T-cell (primary cell): ENCODE measurements at regions not wholly inside any gene's neighbourhood (a gene's known extent, or its start where the extent isn't known, plus 50 kb on each side); places are given as distances from the start of the nearest gene placed in this dataset.

Source experiments
- ATAC-seq, 4 experiments: fragments of 200-7000 bp in 3 of 4; fragments of 150-1000 bp in 1 of 4; cut with Tn5 transposase; replicated peaks in 1 of 4; 1 replicate in 3 of 4; 2 replicates in 1 of 4; pipeline ENCODE4 v1.10.0; 2021; ENCODE audit warnings: moderate library complexity in 3 of 4, mild to moderate bottlenecking in 2 of 4, moderate number of reproducible peaks in 1 of 4
- CTCF ChIA-PET, 2 donors: fragments of 300-600 bp; sonication (Branson Sonifier 250); formaldehyde crosslinking; loops; one replicate each; lab custom pipeline; 2022; ENCODE audit warnings: antibody characterized with exemption in 2 of 2; lab: Charles Lee
- POLR2A ChIA-PET, 2 donors: fragments of 300-600 bp; sonication (Branson Sonifier 250); formaldehyde crosslinking; loops; one replicate each; lab custom pipeline; 2022; ENCODE audit warnings: antibody characterized with exemption in 2 of 2; lab: Charles Lee
- DNase-seq, 35 experiments: peaks; one replicate each; pipeline versions ENCODE4 v3.0.0 to v3.0.0-alpha.2; 2013 to 2023
- H3K27ac ChIP-seq: one replicate; pipeline ENCODE4 v1.5.1; 2013; ENCODE audit warnings: low read length
- H3K27me3 ChIP-seq, 2 experiments: replicated peaks in 1 of 2; 1 replicate in 1 of 2; 2 replicates in 1 of 2; pipeline versions ENCODE4 v1.6.1 to v1.7.0; 2013; ENCODE audit warnings: low read length in 1 of 2, mixed read lengths in 1 of 2; ENCODE audit not compliant: control insufficient read depth in 2 of 2, insufficient read depth in 2 of 2; ENCODE audit errors: extremely low read depth in 1 of 2
- H3K36me3 ChIP-seq, 2 donors: 1 replicate in 1 of 2; 2 replicates in 1 of 2; pipeline versions ENCODE4 v1.6.1 to v1.7.0; 2013; ENCODE audit warnings: low read length in 1 of 2; ENCODE audit not compliant: control insufficient read depth in 2 of 2, insufficient read depth in 1 of 2; ENCODE audit errors: extremely low read depth in 1 of 2
- H3K4me1 ChIP-seq, 2 experiments: 1 replicate in 1 of 2; 2 replicates in 1 of 2; pipeline versions ENCODE4 v1.6.1 to v1.7.0; 2013; ENCODE audit warnings: low read length in 2 of 2, mixed read lengths in 1 of 2; ENCODE audit not compliant: insufficient read depth in 2 of 2, control insufficient read depth in 1 of 2; ENCODE audit errors: extremely low read depth in 1 of 2
- H3K4me3 ChIP-seq, 2 donors: 1 replicate in 1 of 2; 2 replicates in 1 of 2; pipeline versions ENCODE4 v1.5.1 to v1.7.0; 2013; ENCODE audit warnings: mild to moderate bottlenecking in 2 of 2, low read length in 1 of 2, moderate library complexity in 1 of 2; ENCODE audit not compliant: control insufficient read depth in 1 of 2; ENCODE audit errors: extremely low read depth in 1 of 2
- H3K9me3 ChIP-seq: 2 replicates; pipeline ENCODE4 v1.7.0; 2013
- H3K27ac Mint-ChIP-seq, 2 donors: one replicate each; pipeline ENCODE4 v1.8.0; 2020 to 2021; ENCODE audit warnings: mild to moderate bottlenecking in 2 of 2, mixed read lengths in 2 of 2
- H3K27me3 Mint-ChIP-seq, 2 donors: one replicate each; pipeline ENCODE4 v1.8.0; 2021 to 2022; ENCODE audit warnings: mixed read lengths in 2 of 2
- H3K36me3 Mint-ChIP-seq: one replicate; pipeline ENCODE4 v1.8.0; 2021; ENCODE audit warnings: mixed read lengths
- H3K4me1 Mint-ChIP-seq, 3 donors: one replicate each; pipeline ENCODE4 v1.8.0; 2020 to 2022; ENCODE audit warnings: mixed read lengths in 3 of 3, mild to moderate bottlenecking in 1 of 3
- H3K4me3 Mint-ChIP-seq, 3 donors: one replicate each; pipeline ENCODE4 v1.8.0; 2020 to 2022; ENCODE audit warnings: mild to moderate bottlenecking in 3 of 3, mixed read lengths in 3 of 3, moderate library complexity in 3 of 3
- H3K9me3 Mint-ChIP-seq, 3 donors: one replicate each; pipeline ENCODE4 v1.8.0; 2020 to 2022; ENCODE audit warnings: mixed read lengths in 3 of 3
- WGBS: methylation state at CpG from one replicate; pipeline ENCODE4 v1.1.5; 2013; ENCODE audit warnings: missing lambda C conversion rate; ENCODE audit not compliant: insufficient coverage; 5-methylcytosine and 5-hydroxymethylcytosine counted together

DNA sequence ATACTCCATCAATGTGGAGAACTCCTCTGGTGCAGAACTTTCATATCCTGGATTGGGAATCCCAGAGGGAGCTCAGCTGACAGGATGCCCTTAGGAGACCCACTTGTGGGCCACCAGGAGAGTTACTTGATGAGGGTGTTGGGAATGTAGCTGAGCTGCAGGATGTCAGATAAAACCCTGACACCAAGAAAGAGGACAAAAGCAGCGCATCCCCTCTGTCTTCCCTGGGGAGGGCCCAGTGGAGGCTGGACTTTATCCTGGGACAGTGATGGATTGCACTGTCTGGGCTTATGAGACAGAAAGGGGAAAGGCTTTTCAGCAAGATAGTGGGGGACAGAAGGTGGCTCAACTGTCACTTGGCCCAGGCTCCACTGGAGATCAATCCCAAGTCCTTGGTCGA, 88.1 kb upstream of the BCAR3 start:
- POLR2A ChIA-PET, result no interaction called here
- Mint-ChIP-seq H3K4me3 (no peak overlapping the region), H3K4me1 (peaks cover 16 to 23% (median 19%) of the 10 kb centered on the region in 3 donors), H3K9me3 (no peaks in the 10 kb centered on the region), H3K27ac (no peak overlapping the region), H3K27me3 (peaks cover 0 to 3% of the 10 kb centered on the region in 2 donors), H3K36me3 (no peaks in the 10 kb centered on the region)
- WGBS, result 68% methylated on average over 2 of the region's 2 CpGs
- H3K36me3 ChIP-seq, result no peaks in the 10 kb centered on the region
- peaks cover 0 to 3% of the 10 kb centered on the region in 2 experiments for H3K27me3 ChIP-seq
- DNase-seq, result no peak
- H3K4me1 ChIP-seq, result peaks cover 9 to 12% of the 10 kb centered on the region in 2 experiments
- no peak overlapping the region for H3K27ac ChIP-seq
- ATAC-seq, result no peak
- no peak overlapping the region for H3K4me3 ChIP-seq
- CTCF ChIA-PET, result interaction anchor here in 1 of 2 donors (0.6 kb wide), 1 partner anchor 145 kb away, joined by 3 read pairs; no protein-coding TSS in a partner anchor
- H3K9me3 ChIP-seq, result no peaks in the 10 kb centered on the region

- Histone ChIP-seq H3K9me3 (no peaks in the 10 kb centered on the region), H3K36me3 (no peaks in the 10 kb centered on the region), H3K27me3 (peaks cover 0 to 5% of the 10 kb centered on the region in 2 experiments), H3K27ac (no peak overlapping the region), H3K4me3 (no peak overlapping the region), H3K4me1 (peaks cover 9 to 12% of the 10 kb centered on the region in 2 experiments)
- peaks cover 16 to 23% (median 19%) of the 10 kb centered on the region in 3 donors for H3K4me1 Mint-ChIP-seq
- no peak for ATAC-seq
- DNase-seq, result no peak
- H3K27ac Mint-ChIP-seq, result no peak overlapping the region
- H3K27me3 Mint-ChIP-seq, result no peaks in the 10 kb centered on the region
- H3K4me3 Mint-ChIP-seq, result no peak overlapping the region
- WGBS, result 36% methylated on average over 2 of the region's 6 CpGs
- ChIA-PET CTCF (interaction anchor here in 1 of 2 donors (1.1 kb wide), 1 partner anchor 225 kb away, joined by 3 read pairs; no protein-coding TSS in a partner anchor), POLR2A (no interaction called here)
- H3K9me3 Mint-ChIP-seq, result no peaks in the 10 kb centered on the region
- H3K36me3 Mint-ChIP-seq, result no peaks in the 10 kb centered on the region
Measured at GRCh38 chr1:93768380-93768863, 86.8 kb upstream of the BCAR3 start.

GRCh38 chr1:93766451-93766850, 84.8 kb upstream of the BCAR3 start:
- no peak overlapping the region for H3K4me3 Mint-ChIP-seq
- H3K9me3 Mint-ChIP-seq, result no peaks in the 10 kb centered on the region
- H3K27me3 ChIP-seq, result peaks cover 0 to 5% of the 10 kb centered on the region in 2 experiments
- H3K4me1 Mint-ChIP-seq, result peaks cover 16 to 23% (median 19%) of the 10 kb centered on the region in 3 donors
- no peaks in the 10 kb centered on the region for H3K27me3 Mint-ChIP-seq
- no peak overlapping the region for H3K27ac Mint-ChIP-seq
- ChIA-PET CTCF (interaction anchor here in 1 of 2 donors (0.6 kb wide), 2 partner anchors 19 to 51 kb away, joined by 3 to 4 read pairs; no protein-coding TSS in a partner anchor), POLR2A (no interaction called here)
- H3K4me1 ChIP-seq, result peaks cover 9 to 12% of the 10 kb centered on the region in 2 experiments
- 94% methylated on average over 2 of the region's 7 CpGs for WGBS
- H3K27ac ChIP-seq, result no peak overlapping the region
- H3K4me3 ChIP-seq, result no peak overlapping the region
- H3K9me3 ChIP-seq, result no peaks in the 10 kb centered on the region
- DNase-seq (no peak), ATAC-seq (no peak)
- H3K36me3 Mint-ChIP-seq, result no peaks in the 10 kb centered on the region
- H3K36me3 ChIP-seq, result no peaks in the 10 kb centered on the region

GRCh38 chr1:93765099-93765498, 83.5 kb upstream of the BCAR3 start:
- H3K36me3 Mint-ChIP-seq, result no peaks in the 10 kb centered on the region
- H3K27ac ChIP-seq, result no peak overlapping the region
- POLR2A ChIA-PET, result no interaction called here
- H3K27ac Mint-ChIP-seq, result no peak overlapping the region
- H3K9me3 ChIP-seq, result no peaks in the 10 kb centered on the region
- H3K27me3 ChIP-seq, result peaks cover 0 to 5% of the 10 kb centered on the region in 2 experiments
- H3K4me3 ChIP-seq, result no peak overlapping the region
- H3K4me1 Mint-ChIP-seq, result peaks cover 16 to 23% (median 19%) of the 10 kb centered on the region in 3 donors
- no peak overlapping the region for H3K4me3 Mint-ChIP-seq
- DNase-seq, result no peak
- no peaks in the 10 kb centered on the region for H3K9me3 Mint-ChIP-seq
- H3K27me3 Mint-ChIP-seq, result no peaks in the 10 kb centered on the region
- ATAC-seq, result no peak
- CTCF ChIA-PET, result no interaction called here
- H3K36me3 ChIP-seq, result no peaks in the 10 kb centered on the region
- peaks cover 9 to 12% of the 10 kb centered on the region in 2 experiments for H3K4me1 ChIP-seq

GRCh38 chr1:93764366-93764750, 82.7 kb upstream of the BCAR3 start:
- no peak overlapping the region for H3K4me3 Mint-ChIP-seq
- ATAC-seq (no peak), DNase-seq (no peak)
- no peaks in the 10 kb centered on the region for H3K36me3 ChIP-seq
- no peak overlapping the region for H3K4me3 ChIP-seq
- CTCF ChIA-PET, result no interaction called here
- H3K4me1 ChIP-seq, result peaks cover 9 to 16% of the 10 kb centered on the region in 2 experiments
- no peak overlapping the region for H3K27ac Mint-ChIP-seq
- H3K4me1 Mint-ChIP-seq, result peaks cover 17 to 26% (median 21%) of the 10 kb centered on the region in 3 donors
- H3K36me3 Mint-ChIP-seq, result no peaks in the 10 kb centered on the region
- H3K27me3 ChIP-seq, result peaks cover 0 to 5% of the 10 kb centered on the region in 2 experiments
- WGBS, result 84% methylated on average over 4 of the region's 5 CpGs
- H3K27me3 Mint-ChIP-seq, result no peaks in the 10 kb centered on the region
- no peak overlapping the region for H3K27ac ChIP-seq
- no peaks in the 10 kb centered on the region for H3K9me3 ChIP-seq
- POLR2A ChIA-PET, result no interaction called here
- H3K9me3 Mint-ChIP-seq, result no peaks in the 10 kb centered on the region

DNA sequence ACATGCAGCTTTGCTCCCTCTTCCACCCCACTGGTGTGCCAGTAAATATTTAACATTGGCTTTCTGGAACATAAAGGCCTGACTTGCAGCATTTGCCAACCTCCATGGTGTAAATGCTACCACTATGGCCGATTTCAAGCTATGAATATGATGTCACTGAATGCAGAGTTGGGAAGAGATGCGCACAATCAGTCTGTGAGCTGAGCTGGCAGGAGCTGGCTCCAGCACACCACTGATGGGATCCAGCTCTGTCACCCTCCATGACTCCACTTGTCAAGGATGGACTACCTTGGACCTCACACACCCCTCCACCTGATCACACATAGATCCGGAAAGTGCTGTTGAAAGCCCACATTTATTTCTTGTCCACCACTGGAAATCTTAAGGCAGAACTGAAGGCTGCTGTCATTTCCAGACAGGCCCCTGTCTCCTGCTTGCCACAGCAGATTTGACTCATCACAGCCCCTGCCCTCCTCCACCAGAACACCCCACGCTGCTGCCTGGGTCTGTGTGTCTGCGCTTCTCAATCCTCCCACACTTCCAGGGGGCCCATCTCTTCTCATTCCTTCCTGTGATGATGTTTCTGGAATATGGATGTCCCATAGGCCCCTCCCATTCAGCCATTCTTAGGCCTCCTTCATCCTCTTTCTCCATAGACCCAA, 82.2 kb upstream of the BCAR3 start:
- ATAC-seq (no peak), DNase-seq (no peak)
- POLR2A ChIA-PET, result no interaction called here
- no peaks in the 10 kb centered on the region for H3K36me3 Mint-ChIP-seq
- H3K27me3 Mint-ChIP-seq, result no peaks in the 10 kb centered on the region
- no peak overlapping the region for H3K27ac Mint-ChIP-seq
- 89% methylated on average over 3 of the region's 5 CpGs for WGBS
- H3K4me1 Mint-ChIP-seq, result peaks cover 22 to 31% (median 26%) of the 10 kb centered on the region in 3 donors
- CTCF ChIA-PET, result no interaction called here
- Histone ChIP-seq H3K9me3 (no peaks in the 10 kb centered on the region), H3K27me3 (peaks cover 0 to 5% of the 10 kb centered on the region in 2 experiments), H3K4me3 (no peak overlapping the region), H3K36me3 (no peaks in the 10 kb centered on the region), H3K4me1 (peaks cover 11 to 21% of the 10 kb centered on the region in 2 experiments), H3K27ac (no peak overlapping the region)
- no peaks in the 10 kb centered on the region for H3K9me3 Mint-ChIP-seq
- no peak overlapping the region for H3K4me3 Mint-ChIP-seq
